ENCODE measurements at regions not wholly inside any gene's neighbourhood (a gene's known extent, or its start where the extent isn't known, plus 50 kb on each side); places are given as distances from the start of the nearest gene placed in this dataset.

DNA sequence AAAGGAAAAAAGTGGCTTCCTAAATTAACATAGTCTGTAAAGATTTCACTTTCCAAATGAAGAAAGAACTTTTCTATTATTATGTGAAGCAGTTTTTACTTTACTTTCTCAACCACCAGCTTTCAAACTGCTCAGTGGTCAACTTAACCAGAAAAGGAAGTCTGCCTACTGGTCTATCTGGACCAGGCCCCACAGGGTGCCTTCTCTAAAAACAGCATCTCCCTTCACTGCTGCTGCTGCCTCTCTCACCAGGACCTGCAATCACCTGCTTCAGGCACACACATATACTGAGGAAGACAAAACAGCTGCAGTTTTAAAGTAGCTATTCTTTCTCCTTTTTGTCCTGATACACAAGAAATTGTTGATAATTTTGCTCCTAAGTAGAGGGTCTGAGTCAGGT lies 221.3 kb upstream of the DCC start:
- Histone ChIP-seq H3K9me3 (replicated peaks; ENCODE audit: control insufficient read depth, insufficient read depth, low read length) (no peaks in the 10 kb centered on the region), H3K79me2 (ENCODE audit: control insufficient read depth, insufficient read depth, low read length) (no peaks in the 10 kb centered on the region), H3K27me3 (replicated peaks in 1 of 2; ENCODE audit: control insufficient read depth in 2 of 2, insufficient read depth in 2 of 2, low read length in 1 of 2) (no peaks in the 10 kb centered on the region), H4K20me1 (ENCODE audit: control insufficient read depth, insufficient read depth) (no peaks in the 10 kb centered on the region), H3K4me3 (no peak overlapping the region), H3K4me2 (ENCODE audit: control insufficient read depth, insufficient read depth) (no peak overlapping the region), H2AFZ (ENCODE audit: control insufficient read depth, low read depth, low read length) (no peak overlapping the region), H3K9ac (ENCODE audit: control insufficient read depth, insufficient read depth, low read length) (no peak overlapping the region), H3K4me1 (ENCODE audit: control insufficient read depth, insufficient read depth, low read length) (no peaks in the 10 kb centered on the region), H3K36me3 (ENCODE audit: control insufficient read depth in 2 of 2, insufficient read depth in 2 of 2, low read length in 1 of 2) (no peaks in the 10 kb centered on the region), H3K27ac (ENCODE audit: control insufficient read depth, insufficient read depth) (no peak overlapping the region)
- SMC1A ChIA-PET (ENCODE audit: uncharacterized antibody, unreplicated experiment) = interaction anchor here (0.9 to 1.0 kb wide), 2 partner anchors 9 to 133 kb away, joined by 3 to 5 read pairs; no protein-coding TSS in a partner anchor
- no peak for DNase-seq (ENCODE audit: low read depth, low spot score)
- FAIRE-seq = no peak
- POLR2A ChIA-PET = no interaction called here
- intact Hi-C loops (cut with micrococcal nuclease; ENCODE audit: unreplicated experiment) (no loop called here), in situ Hi-C loops (cut with MboI) (no loop called here)
- CTCF ChIA-PET = interaction anchor here (1.0 kb wide), 1 partner anchor 13 kb away, joined by 4 read pairs; no protein-coding TSS in a partner anchor
- BruUV-seq (replicated peaks) = no TSS peak
- no peak for TF ChIP-seq SIN3A (IDR thresholded peaks at IDR 0.05; ENCODE audit: low read depth, low read length)
- no peak for TF ChIP-seq SMARCA5 (IDR thresholded peaks at IDR 0.05)
- TF ChIP-seq FOS (IDR thresholded peaks at IDR 0.05; ENCODE audit: borderline replicate concordance, extremely low read depth, insufficient read length) = no peak
- no peak for TF ChIP-seq NFYA (IDR thresholded peaks at IDR 0.05; ENCODE audit: borderline replicate concordance, low read depth, low read length)
- no peak for TF ChIP-seq JUNB (IDR thresholded peaks at IDR 0.05)
- TF ChIP-seq IKZF1 (conservative IDR thresholded peaks at IDR 0.05) = no peak
- peak; percentile 36; the same call in 2 of the 3 replicates for ATAC-seq
- RAD21 ChIA-PET (ENCODE audit: unreplicated experiment) = no interaction called here

GRCh38 chr18:52130624-52131301 lies 209.2 kb upstream of the DCC start:
- 16% methylated on average over 4 of the region's 4 CpGs for WGBS (ENCODE audit: insufficient coverage, insufficient replicate concordance, low lambda C conversion rate, missing lambda C conversion rate)
- no peaks in the 10 kb centered on the region for H3K27me3 ChIP-seq (replicated peaks in 1 of 2; ENCODE audit: control insufficient read depth in 2 of 2, insufficient read depth in 2 of 2, low read length in 1 of 2)
- ChIA-PET SMC1A (ENCODE audit: uncharacterized antibody, unreplicated experiment) (no interaction called here), CTCF (no interaction called here), POLR2A (no interaction called here), RAD21 (ENCODE audit: unreplicated experiment) (no interaction called here)
- intact Hi-C loops (cut with micrococcal nuclease; ENCODE audit: unreplicated experiment) = no loop called here
- no peak overlapping the region for H3K4me3 ChIP-seq
- DNase-seq (ENCODE audit: low read depth, low spot score) = no peak
- H3K36me3 ChIP-seq (ENCODE audit: control insufficient read depth in 2 of 2, insufficient read depth in 2 of 2, low read length in 1 of 2) = no peaks in the 10 kb centered on the region
- no peaks in the 10 kb centered on the region for H3K79me2 ChIP-seq (ENCODE audit: control insufficient read depth, insufficient read depth, low read length)
- no peak for ATAC-seq
- no peak for FAIRE-seq
- no peaks in the 10 kb centered on the region for H3K9me3 ChIP-seq (replicated peaks; ENCODE audit: control insufficient read depth, insufficient read depth, low read length)
- H3K27ac ChIP-seq (ENCODE audit: control insufficient read depth, insufficient read depth) = no peak overlapping the region
- H3K9ac ChIP-seq (ENCODE audit: control insufficient read depth, insufficient read depth, low read length) = no peak overlapping the region
- no peaks in the 10 kb centered on the region for H4K20me1 ChIP-seq (ENCODE audit: control insufficient read depth, insufficient read depth)
- no peaks in the 10 kb centered on the region for H3K4me1 ChIP-seq (ENCODE audit: control insufficient read depth, insufficient read depth, low read length)
- no peak overlapping the region for H2AFZ ChIP-seq (ENCODE audit: control insufficient read depth, low read depth, low read length)
- in situ Hi-C loops (cut with MboI) = no loop called here
- no peak for TF ChIP-seq POLR2A (IDR thresholded peaks at IDR 0.05; ENCODE audit: low read depth, low read length)
- TF ChIP-seq JUNB (IDR thresholded peaks at IDR 0.05) = no peak
- TF ChIP-seq ETV6 (conservative IDR thresholded peaks at IDR 0.05 in 1 of 2, IDR thresholded peaks at IDR 0.05 in 1 of 2; ENCODE audit: borderline replicate concordance in 1 of 2, low read depth in 1 of 2) = no peak
- TF ChIP-seq SIX5 (IDR thresholded peaks at IDR 0.05; ENCODE audit: low read depth, low read length, severe bottlenecking) = no peak
- TF ChIP-seq NBN (IDR thresholded peaks at IDR 0.05) = no peak
- TF ChIP-seq CHD1 (IDR thresholded peaks at IDR 0.05; ENCODE audit: low read depth, low read length) = no peak
- TF ChIP-seq ESRRA (IDR thresholded peaks at IDR 0.05; ENCODE audit: low read length) = no peak
- no peak overlapping the region for H3K4me2 ChIP-seq (ENCODE audit: control insufficient read depth, insufficient read depth)
- no TSS peak for BruUV-seq (replicated peaks)

Measured in GM12878 (cell line).